GM19324 (cell line): ENCODE measurements at regions not wholly inside any gene's neighbourhood (a gene's known extent, or its start where the extent isn't known, plus 50 kb on each side); places are given as distances from the start of the nearest gene placed in this dataset.

Experiments
- ATAC-seq: cut with Tn5 transposase; IDR thresholded peaks from one replicate; pipeline ENCODE4 v1.9.1; 2021; ENCODE audit warnings: mild to moderate bottlenecking, moderate library complexity; ENCODE audit not compliant: unreplicated experiment, low FRiP score

- no peak for ATAC-seq
Observed at GRCh38 chr5:67454957-67455561, 258.5 kb upstream of the CD180 start.

GRCh38 chr5:67453111-67453905, 256.7 kb upstream of the CD180 start:
- no peak for ATAC-seq

GRCh38 chr5:67451640-67452279, 255.2 kb upstream of the CD180 start:
- no peak for ATAC-seq

- no peak for ATAC-seq
Observed at GRCh38 chr5:67447732-67448131, 251.1 kb upstream of the CD180 start.

- no peak for ATAC-seq
Observed at GRCh38 chr5:67437905-67438845, 241.6 kb upstream of the CD180 start.

- ATAC-seq = no peak
Observed at GRCh38 chr5:67435032-67435431, 238.4 kb upstream of the CD180 start.

- no peak for ATAC-seq
Observed at GRCh38 chr5:67434466-67434865, 237.9 kb upstream of the CD180 start.

- ATAC-seq = no peak
Observed at GRCh38 chr5:67432606-67433005, 236.0 kb upstream of the CD180 start.

- no peak for ATAC-seq
Observed at GRCh38 chr5:67431191-67431590, 234.6 kb upstream of the CD180 start.

- ATAC-seq = no peak
Observed at GRCh38 chr5:67427850-67428298, 231.3 kb upstream of the CD180 start.

GRCh38 chr5:67426961-67427849, 230.6 kb upstream of the CD180 start:
- no peak for ATAC-seq

- no peak for ATAC-seq
Observed at GRCh38 chr5:67425514-67425913, 228.9 kb upstream of the CD180 start.

- no peak for ATAC-seq
Observed at GRCh38 chr5:67417839-67418238, 221.2 kb upstream of the CD180 start.

GRCh38 chr5:67416986-67417385, 220.4 kb upstream of the CD180 start:
- ATAC-seq = no peak

- ATAC-seq = no peak
Observed at GRCh38 chr5:67416133-67416937, 219.7 kb upstream of the CD180 start.

GRCh38 chr5:67414712-67415111, 218.1 kb upstream of the CD180 start:
- ATAC-seq = no peak

- no peak for ATAC-seq
Observed at GRCh38 chr5:67413721-67414120, 217.1 kb upstream of the CD180 start.

GRCh38 chr5:67409126-67409777, 212.7 kb upstream of the CD180 start:
- ATAC-seq = no peak
